ENCODE measurements at regions not wholly inside any gene's neighbourhood (a gene's known extent, or its start where the extent isn't known, plus 50 kb on each side); places are given as distances from the start of the nearest gene placed in this dataset.

DNA sequence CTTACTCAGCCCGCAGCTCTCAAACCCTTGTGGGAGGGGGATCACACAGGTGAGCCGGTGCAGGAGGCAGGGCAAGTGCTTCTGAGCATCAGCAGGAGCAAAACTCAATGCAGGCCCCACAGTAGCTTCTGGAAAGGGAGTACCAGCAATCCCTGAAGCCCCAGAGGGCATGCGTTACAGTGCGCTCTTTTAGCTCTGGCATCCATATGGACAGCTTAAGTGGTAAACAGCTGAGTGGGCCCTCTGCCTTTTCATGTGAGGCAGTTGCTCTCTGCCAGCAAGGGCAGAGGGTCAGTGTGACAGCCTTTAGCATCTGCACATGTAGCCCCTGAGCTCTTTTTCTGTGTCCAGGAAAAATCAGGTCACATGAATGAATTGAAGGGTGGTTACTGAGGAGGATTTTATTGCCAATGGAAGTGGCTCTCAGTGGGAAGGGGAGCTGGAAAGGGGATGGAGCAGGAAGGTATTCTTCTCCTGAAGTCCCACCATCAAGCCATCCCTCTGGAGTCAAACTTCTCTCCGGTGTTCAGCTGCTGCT, 464.3 kb upstream of the THRB start:
- TF ChIP-seq, protein P1, sequence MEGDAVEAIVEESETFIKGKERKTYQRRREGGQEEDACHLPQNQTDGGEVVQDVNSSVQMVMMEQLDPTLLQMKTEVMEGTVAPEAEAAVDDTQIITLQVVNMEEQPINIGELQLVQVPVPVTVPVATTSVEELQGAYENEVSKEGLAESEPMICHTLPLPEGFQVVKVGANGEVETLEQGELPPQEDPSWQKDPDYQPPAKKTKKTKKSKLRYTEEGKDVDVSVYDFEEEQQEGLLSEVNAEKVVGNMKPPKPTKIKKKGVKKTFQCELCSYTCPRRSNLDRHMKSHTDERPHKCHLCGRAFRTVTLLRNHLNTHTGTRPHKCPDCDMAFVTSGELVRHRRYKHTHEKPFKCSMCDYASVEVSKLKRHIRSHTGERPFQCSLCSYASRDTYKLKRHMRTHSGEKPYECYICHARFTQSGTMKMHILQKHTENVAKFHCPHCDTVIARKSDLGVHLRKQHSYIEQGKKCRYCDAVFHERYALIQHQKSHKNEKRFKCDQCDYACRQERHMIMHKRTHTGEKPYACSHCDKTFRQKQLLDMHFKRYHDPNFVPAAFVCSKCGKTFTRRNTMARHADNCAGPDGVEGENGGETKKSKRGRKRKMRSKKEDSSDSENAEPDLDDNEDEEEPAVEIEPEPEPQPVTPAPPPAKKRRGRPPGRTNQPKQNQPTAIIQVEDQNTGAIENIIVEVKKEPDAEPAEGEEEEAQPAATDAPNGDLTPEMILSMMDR (IDR thresholded peaks at IDR 0.05), result no peak
- TF ChIP-seq SIN3A (IDR thresholded peaks at IDR 0.05; ENCODE audit: borderline replicate concordance, insufficient read depth, low read depth, low read length) (no peak), POLR2AphosphoS5 (IDR thresholded peaks at IDR 0.05; ENCODE audit: low read depth, low read length) (no peak), TCF7L2 (IDR thresholded peaks at IDR 0.05; ENCODE audit: low read depth, low read length) (no peak)
- TF ChIP-seq, protein P2, sequence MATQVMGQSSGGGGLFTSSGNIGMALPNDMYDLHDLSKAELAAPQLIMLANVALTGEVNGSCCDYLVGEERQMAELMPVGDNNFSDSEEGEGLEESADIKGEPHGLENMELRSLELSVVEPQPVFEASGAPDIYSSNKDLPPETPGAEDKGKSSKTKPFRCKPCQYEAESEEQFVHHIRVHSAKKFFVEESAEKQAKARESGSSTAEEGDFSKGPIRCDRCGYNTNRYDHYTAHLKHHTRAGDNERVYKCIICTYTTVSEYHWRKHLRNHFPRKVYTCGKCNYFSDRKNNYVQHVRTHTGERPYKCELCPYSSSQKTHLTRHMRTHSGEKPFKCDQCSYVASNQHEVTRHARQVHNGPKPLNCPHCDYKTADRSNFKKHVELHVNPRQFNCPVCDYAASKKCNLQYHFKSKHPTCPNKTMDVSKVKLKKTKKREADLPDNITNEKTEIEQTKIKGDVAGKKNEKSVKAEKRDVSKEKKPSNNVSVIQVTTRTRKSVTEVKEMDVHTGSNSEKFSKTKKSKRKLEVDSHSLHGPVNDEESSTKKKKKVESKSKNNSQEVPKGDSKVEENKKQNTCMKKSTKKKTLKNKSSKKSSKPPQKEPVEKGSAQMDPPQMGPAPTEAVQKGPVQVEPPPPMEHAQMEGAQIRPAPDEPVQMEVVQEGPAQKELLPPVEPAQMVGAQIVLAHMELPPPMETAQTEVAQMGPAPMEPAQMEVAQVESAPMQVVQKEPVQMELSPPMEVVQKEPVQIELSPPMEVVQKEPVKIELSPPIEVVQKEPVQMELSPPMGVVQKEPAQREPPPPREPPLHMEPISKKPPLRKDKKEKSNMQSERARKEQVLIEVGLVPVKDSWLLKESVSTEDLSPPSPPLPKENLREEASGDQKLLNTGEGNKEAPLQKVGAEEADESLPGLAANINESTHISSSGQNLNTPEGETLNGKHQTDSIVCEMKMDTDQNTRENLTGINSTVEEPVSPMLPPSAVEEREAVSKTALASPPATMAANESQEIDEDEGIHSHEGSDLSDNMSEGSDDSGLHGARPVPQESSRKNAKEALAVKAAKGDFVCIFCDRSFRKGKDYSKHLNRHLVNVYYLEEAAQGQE (IDR thresholded peaks at IDR 0.05; ENCODE audit: insufficient read depth in 1 of 2, low read depth in 2 of 2, low read length in 1 of 2), result no peak
